Astrocyte of the cerebellum (primary cell): ENCODE measurements at regions not wholly inside any gene's neighbourhood (a gene's known extent, or its start where the extent isn't known, plus 50 kb on each side); places are given as distances from the start of the nearest gene placed in this dataset.

Experiments used
- DNase-seq: peaks from one replicate; pipeline ENCODE4 v3.0.0-alpha.2; 2011; ENCODE audit warnings: low read depth
- H3K4me3 ChIP-seq: 2 replicates; pipeline ENCODE4 v1.5.1; 2011; ENCODE audit warnings: mild to moderate bottlenecking, low read depth, low read length, moderate library complexity
- in situ Hi-C: cut with HindIII; loops from 2 replicates; pipeline ENCODE4 v1.10.0; 2017; ENCODE audit warnings: low sequenced_read_pairs
- TF ChIP-seq, protein P1 (sequence below): IDR thresholded peaks from 2 replicates; pipeline ENCODE4 v1.5.1; 2012; ENCODE audit warnings: low read length, low read depth, moderate library complexity, mild to moderate bottlenecking; ENCODE audit errors: missing control alignments

DNA sequence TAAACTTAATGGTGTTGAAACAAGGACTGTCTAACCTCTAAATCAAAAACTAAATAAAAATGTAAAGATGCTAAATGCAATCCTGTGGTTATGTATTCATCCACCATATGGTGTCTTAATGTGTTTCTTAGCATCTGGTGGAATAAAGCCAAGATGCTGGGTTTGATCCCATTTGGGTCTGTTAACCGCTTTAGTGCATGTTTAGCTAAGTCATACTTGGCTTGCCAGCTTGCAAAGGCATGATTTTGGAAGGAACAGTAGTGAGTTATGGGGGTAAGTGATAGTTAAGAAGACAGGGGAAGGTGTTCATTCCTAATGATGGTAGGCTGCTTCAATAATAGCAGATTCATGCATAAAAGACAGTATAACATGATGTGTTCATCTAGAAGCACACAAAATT is 139.0 kb upstream of the SLC27A6 start:
- no peak overlapping the region for H3K4me3 ChIP-seq
- DNase-seq: peak; percentile 37
- in situ Hi-C loops: loop anchor here (25.0 kb wide), 2 partner anchors 314 to 614 kb away; no protein-coding TSS in a partner anchor
- TF ChIP-seq, protein P1, sequence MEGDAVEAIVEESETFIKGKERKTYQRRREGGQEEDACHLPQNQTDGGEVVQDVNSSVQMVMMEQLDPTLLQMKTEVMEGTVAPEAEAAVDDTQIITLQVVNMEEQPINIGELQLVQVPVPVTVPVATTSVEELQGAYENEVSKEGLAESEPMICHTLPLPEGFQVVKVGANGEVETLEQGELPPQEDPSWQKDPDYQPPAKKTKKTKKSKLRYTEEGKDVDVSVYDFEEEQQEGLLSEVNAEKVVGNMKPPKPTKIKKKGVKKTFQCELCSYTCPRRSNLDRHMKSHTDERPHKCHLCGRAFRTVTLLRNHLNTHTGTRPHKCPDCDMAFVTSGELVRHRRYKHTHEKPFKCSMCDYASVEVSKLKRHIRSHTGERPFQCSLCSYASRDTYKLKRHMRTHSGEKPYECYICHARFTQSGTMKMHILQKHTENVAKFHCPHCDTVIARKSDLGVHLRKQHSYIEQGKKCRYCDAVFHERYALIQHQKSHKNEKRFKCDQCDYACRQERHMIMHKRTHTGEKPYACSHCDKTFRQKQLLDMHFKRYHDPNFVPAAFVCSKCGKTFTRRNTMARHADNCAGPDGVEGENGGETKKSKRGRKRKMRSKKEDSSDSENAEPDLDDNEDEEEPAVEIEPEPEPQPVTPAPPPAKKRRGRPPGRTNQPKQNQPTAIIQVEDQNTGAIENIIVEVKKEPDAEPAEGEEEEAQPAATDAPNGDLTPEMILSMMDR: no peak

DNA sequence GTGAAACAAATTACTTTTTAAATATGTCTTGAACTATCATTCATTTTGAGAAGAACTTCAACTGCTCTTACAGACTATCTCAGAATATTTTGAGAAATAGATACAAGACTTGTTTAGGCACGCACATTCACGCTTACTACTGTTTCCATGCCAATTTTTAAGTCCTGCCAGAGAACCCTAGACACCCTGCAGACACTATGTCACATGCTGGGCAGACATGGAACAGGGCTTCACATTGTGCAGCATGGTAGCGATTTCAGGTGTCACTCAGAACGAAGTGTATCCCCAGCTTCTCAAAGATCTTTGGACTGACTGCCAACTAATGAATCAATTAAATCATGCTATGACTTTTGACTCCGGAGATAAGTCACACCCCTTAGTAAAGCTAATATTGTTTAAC is 128.7 kb upstream of the SLC27A6 start:
- in situ Hi-C loops: loop anchor here (25.0 kb wide), 2 partner anchors 324 to 624 kb away; no protein-coding TSS in a partner anchor
- TF ChIP-seq, protein P1: no peak
- H3K4me3 ChIP-seq: no peak overlapping the region
- DNase-seq: no peak

DNA sequence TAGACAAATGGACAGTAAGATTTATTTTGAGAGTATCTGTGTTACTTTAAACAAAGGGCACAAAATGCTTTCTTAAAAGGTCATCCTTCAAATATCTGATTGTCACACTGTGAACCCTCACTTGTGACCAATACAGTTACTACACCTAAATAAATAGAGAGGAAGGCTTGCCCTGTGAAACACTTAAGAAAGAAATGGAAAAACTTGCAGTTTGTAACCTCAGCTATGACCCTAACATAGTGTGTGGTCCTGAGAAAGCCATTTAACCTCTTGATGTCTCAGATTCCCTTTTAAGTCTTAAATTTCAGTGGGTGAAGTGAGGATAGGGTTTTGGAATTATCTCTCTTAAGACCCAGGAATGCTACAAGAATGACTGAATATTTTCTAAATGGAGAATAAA is 126.7 kb upstream of the SLC27A6 start:
- TF ChIP-seq, protein P1: no peak
- DNase-seq: no peak
- H3K4me3 ChIP-seq: no peak overlapping the region
- in situ Hi-C loops: loop anchor here (25.0 kb wide), 2 partner anchors 326 to 626 kb away; no protein-coding TSS in a partner anchor

DNA sequence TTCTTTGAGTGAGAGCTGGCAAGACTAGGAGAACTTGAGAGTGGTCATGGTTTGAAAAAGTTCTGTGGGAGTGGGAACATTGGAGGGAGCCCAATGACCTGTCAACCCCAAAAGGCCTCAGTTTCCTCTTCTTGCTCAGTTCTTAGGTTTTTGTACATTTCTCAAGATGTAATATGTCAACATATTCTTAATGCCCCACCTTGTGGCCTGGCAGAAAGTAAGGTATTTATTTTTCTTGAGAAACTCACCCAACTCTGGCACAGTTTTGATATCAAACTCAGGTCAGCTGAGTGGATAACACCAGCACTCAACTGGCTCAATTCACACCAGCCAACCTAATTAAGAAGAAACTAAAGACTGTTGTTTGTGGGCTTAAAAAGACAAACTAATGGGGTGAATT is 123.0 kb upstream of the SLC27A6 start:
- TF ChIP-seq, protein P1: no peak
- in situ Hi-C loops: loop anchor here (25.0 kb wide), 2 partner anchors 330 to 630 kb away; no protein-coding TSS in a partner anchor
- H3K4me3 ChIP-seq: no peak overlapping the region
- DNase-seq: peak; percentile 2

DNA sequence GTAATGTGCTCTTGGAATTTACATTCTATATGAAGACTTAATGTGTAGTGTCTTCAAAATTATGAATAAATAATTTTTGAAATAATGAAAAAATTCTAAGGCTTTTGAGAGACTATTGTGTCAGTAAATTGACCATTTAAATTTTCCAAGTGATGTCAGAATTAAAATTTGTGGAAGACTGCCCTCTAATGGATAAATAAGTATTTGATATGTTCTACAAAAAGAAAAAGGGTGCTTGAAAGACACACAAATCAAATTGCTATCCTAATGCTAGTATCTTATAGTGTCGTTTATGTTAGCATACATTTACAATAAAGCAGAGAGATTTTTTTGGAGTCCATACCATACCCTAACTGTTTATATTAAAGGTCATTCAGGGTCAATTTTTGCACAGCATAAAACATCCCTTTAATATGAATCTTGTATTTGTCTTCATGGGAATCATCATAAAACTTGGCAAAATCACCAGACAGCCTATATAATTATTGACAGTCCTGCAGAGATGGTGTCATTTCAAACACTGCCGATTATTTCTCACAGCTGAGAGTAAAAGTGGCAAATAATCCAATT is 120.8 kb upstream of the SLC27A6 start:
- TF ChIP-seq, protein P1: no peak
- in situ Hi-C loops: loop anchor here (25.0 kb wide), 2 partner anchors 332 to 632 kb away; no protein-coding TSS in a partner anchor
- H3K4me3 ChIP-seq: no peak overlapping the region
- peak; percentile 26 for DNase-seq

DNA sequence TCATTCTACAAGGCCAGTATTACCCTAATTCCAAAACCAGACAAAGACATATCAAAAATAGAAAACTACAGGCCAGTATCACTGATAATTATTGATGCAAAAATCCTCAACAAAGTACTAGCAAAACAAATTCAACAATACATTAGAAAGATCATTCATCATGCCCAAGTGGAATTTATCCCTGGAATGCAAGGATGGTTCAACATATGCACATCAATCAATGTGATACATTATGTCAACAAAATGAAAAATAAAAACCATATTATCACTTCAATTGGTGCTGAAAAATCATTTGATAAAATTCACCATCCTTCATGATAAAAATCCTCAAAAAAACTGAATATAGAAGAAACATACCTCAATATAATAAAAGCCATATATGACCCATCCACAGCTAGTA is 115.2 kb upstream of the SLC27A6 start:
- in situ Hi-C loops: no loop called here
- no peak for DNase-seq
- no peak overlapping the region for H3K4me3 ChIP-seq
- TF ChIP-seq, protein P1: no peak
